A673 (cell line): ENCODE measurements at regions not wholly inside any gene's neighbourhood (a gene's known extent, or its start where the extent isn't known, plus 50 kb on each side); places are given as distances from the start of the nearest gene placed in this dataset.

Experiments used
- EZH2 ChIP-seq: fragments of 200-600 bp; sonication (generic); IDR thresholded peaks from 2 replicates; pipeline ENCODE4 v1.6.1; 2017; ENCODE audit warnings: borderline replicate concordance, low read depth, mild to moderate bottlenecking, mixed read lengths, antibody characterized with exemption, low read length; ENCODE audit not compliant: poor library complexity, severe bottlenecking
- TF ChIP-seq, protein P1 (sequence below): fragments of 300-800, 200-600 bp; sonication (generic); conservative IDR thresholded peaks from 2 replicates; pipeline ENCODE4 v1.5.1; 2017; ENCODE audit warnings: low read depth, mild to moderate bottlenecking, antibody characterized with exemption, low read length, moderate library complexity, mixed read lengths

DNA sequence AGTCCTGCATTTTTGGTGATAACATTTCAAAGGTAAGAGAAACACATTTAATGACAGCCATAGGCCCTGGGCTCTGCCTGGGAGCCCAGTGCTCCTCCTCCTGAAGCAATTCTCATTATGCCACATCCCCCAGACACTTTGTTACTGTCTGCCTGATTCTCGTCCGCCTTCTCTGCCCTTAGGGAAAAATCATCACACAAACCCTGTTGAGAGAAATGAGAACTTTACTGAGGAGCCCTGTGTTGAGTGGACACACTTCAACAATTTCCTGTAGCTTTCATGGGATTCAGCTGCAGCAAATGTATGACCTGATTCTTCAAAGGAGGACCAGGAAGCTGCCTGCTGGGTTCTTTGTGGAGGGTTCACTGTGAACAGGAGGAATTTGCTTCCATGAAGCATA, 566.5 kb upstream of the FRG1 start:
- TF ChIP-seq, protein P1, sequence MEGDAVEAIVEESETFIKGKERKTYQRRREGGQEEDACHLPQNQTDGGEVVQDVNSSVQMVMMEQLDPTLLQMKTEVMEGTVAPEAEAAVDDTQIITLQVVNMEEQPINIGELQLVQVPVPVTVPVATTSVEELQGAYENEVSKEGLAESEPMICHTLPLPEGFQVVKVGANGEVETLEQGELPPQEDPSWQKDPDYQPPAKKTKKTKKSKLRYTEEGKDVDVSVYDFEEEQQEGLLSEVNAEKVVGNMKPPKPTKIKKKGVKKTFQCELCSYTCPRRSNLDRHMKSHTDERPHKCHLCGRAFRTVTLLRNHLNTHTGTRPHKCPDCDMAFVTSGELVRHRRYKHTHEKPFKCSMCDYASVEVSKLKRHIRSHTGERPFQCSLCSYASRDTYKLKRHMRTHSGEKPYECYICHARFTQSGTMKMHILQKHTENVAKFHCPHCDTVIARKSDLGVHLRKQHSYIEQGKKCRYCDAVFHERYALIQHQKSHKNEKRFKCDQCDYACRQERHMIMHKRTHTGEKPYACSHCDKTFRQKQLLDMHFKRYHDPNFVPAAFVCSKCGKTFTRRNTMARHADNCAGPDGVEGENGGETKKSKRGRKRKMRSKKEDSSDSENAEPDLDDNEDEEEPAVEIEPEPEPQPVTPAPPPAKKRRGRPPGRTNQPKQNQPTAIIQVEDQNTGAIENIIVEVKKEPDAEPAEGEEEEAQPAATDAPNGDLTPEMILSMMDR = no peak
- TF ChIP-seq EZH2 = no peak
